ENCODE measurements at regions not wholly inside any gene's neighbourhood (a gene's known extent, or its start where the extent isn't known, plus 50 kb on each side); places are given as distances from the start of the nearest gene placed in this dataset.
"Not testable (repeated sequence)": the region's sequence is repeated elsewhere in the genome, so short reads cannot be mapped to it uniquely, and the experiment has no call there.

DNA sequence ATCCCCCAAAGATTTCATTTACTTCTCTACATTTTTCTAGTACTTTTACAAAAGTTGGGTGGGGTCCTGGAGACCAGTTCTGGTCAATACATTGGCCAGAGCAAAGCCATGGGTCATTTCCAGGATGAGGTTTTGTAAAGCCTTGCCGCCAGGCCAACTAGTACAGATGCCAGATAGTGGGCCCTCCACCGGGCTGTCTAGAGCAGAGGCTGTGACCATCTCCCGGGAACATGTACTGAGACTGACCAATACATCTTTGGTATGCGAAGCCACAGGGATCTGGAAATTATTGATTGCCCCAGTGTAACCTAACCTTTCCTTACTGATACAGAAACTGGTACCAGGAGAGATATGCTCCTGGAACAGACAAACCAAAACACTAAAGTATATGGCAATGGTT lies 599.2 kb downstream of the ADCYAP1 start:
- DNase-seq = no peak

DNA sequence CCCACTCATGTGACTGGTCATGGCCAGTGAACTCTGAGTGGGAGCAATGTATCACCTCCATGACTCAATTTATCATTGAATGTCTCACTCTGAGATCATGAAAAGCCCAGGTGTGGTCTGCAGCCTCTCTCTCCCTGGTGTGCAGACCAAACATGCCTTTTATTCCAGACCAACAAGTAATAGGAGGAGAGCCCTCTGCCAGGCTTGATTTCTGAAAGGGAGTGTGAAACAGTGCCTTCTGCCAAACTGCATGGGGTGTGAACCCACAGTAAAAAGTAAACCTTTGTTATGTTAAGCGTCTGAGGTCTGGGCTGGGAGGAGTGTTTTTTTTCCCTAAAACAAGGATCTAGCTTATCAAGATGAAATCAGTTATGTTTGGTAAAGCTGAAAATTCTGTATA lies 601.2 kb downstream of the ADCYAP1 start:
- DNase-seq = no peak

DNA sequence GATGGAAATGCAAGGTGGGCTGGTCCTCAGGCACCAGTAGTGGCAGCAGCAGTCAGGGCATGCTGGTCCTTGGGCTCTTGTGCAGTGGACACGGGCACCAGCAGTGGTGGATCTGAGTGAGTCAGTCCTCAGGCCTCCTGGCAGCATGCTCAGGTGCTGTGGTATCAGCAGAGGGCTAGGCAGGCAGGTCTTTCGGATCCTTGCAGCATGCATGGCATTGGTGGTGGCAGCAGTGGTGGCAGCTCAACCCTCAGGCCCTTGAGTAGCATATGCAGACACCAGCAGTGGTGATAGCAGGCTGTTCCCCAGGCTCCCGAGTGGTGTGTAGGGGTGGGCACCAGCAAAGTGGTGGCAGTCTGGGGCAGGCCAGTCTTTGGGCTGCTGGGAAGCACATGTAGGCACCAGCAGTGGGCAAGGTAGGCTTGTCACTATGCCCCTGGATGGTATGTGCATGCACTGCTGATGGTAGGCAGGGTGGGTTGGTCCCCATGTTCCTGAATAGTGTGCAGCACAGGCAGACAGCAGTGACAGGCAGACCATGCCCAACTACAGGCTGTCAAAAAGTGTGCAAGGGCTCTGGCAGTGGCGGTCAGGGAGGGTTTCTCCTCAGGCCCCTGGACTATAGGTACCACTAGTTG lies 606.0 kb downstream of the ADCYAP1 start:
- no peak for DNase-seq

DNA sequence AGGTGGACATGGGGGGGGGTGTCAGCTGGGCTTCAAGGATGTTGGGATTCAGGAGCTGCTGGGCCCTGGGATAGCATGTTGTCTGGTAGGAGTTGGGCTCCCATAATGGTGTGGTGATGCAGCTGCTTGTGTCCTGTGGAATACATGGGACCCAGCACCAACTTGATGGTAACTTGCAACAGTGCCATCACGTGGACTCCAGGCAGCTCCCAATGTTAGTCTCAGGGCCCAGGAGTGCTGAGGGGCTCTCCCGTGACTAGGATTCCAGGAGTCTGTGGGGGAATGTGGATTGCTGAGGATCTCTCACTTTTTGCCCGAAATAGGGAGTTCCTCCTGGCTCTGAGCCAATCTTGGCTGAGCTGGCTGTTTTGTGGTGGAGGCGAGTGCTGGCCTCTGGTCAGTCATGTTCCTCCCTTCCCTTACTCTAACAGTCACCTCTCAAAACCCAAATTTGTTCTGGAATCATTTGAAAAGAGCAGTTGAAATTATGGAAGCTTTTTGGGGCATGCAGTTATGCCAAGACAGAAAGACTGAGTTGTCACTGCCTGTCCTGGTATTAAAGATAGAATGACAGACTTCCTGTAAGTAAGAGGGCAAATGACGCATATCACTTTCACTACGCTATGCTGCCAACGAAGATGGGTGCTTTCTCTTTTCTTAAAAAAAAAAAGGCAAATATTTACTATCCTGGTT lies 607.1 kb downstream of the ADCYAP1 start:
- DNase-seq = no peak

DNA sequence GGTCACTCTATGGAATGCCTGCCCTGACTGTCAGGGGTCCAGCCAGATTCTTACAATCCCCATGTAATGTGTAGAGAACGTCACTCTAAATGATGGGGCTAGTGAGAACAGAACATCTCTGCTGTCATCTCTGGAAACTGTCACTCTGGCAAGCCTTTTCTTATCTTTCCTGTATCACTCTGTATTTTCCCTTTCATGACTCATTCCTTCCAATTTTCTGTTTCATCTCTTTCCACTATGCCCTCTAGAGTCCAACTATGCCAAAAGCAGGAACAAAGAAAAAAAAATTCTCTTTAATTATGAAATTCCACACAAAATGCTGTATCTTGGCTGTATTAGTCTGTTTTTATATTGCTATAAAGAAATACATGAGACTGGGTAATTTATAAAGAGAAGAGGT lies 608.8 kb downstream of the ADCYAP1 start:
- no peak for DNase-seq

DNA sequence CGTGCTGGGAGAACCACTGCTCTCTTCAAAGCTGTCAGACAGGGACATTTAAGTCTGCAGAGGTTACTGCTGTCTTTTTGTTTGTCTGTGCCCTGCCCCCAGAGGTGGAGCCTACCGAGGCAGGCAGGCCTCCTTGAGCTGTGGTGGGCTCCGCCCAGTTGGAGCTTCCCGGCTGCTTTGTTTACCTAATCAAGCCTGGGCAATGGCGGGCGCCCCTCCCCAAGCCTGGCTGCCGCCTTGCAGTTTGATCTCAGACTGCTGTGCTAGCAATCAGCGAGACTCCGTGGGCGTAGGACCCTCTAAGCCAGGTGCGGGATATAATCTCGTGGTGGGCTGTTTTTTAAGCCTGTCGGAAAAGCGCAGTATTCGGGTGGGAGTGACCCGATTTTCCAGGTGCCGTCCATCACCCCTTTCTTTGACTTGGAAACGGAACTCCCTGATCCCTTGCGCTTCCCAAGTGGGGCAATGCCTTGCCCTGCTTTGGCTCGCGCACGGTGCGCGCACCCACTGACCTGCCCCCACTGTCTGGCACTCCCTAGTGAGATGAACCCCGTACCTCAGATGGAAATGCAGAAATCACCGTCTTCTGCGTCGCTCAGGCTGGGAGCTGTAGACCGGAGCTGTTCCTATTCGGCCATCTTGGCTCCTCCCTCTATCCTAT lies 617.0 kb downstream of the ADCYAP1 start:
- not testable (repeated sequence) for DNase-seq

DNA sequence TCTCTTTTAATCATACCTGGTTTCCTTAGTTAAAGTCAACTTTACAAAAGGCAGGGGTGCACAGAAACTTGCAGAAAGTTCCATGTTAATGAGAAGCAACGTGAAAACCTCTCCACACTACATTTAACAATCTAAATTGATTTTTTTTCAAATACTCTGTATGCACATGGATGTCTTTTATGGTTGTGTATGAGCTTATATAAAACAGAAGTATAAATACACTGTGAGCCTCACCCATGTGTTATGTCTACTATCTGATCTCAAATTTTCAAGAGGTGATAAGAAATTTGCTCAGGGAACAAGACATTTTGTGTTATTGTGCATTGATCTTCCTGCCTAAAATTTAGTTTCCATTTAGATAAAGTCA lies 617.6 kb downstream of the ADCYAP1 start:
- DNase-seq = no peak

DNA sequence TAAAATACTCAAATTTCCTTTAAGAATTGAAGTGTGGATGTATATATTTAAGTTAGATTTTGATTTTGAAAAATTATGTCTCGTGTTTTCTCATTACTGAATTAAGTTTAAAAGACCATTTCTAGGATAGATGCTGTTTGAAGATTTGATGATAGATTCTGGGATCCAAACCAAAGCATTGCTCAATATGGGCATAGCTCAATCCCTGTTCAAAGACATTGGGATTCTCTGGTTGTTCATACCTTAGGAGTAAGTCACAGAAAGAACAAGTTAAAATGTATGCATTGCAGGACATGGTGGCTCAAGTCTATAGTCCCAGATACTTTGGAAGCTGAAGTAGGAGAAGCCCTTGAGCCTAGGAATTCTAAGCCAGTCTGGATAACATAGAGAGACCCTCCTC lies 622.3 kb downstream of the ADCYAP1 start:
- no peak for DNase-seq

DNA sequence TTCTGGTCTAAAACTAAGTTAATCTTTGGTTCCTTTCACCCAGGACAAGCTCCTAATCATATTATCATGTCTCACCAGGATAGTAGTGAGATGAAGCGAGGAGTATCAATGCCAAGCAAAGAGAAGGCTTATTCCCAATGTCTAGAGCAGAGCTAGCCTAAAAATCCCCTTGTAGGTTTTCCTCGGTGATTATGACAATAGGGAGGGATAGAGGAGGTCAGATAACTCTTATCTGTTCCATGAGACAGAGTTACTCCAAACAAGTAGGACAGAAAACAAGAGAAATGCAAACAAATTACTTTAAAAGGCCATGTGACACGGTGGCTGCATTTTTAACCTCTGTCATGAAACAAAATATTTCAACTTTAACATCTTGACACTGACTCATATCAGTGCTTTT lies 623.1 kb downstream of the ADCYAP1 start:
- DNase-seq = no peak

DNA sequence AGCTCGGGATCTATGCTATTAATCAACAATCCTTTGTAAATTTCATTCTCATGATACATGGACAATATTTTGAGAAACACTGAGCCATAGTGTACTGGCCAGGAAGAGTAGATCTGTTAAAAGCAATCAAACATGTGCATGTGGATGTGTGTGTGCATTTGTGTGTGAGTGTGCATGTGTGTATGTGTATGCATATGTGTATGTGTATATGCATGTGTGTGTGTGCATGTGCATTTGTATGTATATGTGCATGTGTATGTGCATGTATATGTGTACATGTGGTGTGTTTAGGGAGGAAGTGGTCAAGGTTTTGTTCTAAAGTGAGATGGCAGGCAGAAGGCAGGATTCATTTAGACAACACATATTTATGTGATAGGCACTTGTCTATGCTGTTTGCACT lies 623.8 kb downstream of the ADCYAP1 start:
- no peak for DNase-seq

DNA sequence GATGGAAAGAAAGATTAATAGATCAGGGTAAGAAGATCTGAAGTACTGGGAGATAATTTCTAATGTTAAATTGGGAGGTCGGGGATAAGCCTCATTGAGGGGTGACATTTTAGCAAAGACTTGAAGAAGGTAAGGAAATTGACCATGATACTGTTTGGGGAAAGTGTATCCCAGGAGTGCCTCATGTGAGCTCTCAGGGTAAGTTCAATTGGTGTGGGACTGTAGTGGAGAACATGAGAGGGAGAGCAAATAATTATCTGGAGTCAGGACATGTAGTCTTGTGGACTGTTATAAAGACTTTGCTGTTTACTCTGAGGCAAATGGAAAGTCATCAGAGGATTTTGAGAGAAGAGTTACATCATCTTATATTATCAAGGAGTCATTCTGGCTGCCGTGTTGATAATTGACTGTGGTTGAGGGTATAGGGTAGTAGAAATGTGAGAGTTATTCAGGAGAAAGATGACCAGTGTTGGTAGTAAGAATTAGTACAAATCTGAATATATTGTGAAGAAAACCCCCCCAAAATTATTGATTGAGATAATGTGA lies 624.4 kb downstream of the ADCYAP1 start:
- no peak for DNase-seq

DNA sequence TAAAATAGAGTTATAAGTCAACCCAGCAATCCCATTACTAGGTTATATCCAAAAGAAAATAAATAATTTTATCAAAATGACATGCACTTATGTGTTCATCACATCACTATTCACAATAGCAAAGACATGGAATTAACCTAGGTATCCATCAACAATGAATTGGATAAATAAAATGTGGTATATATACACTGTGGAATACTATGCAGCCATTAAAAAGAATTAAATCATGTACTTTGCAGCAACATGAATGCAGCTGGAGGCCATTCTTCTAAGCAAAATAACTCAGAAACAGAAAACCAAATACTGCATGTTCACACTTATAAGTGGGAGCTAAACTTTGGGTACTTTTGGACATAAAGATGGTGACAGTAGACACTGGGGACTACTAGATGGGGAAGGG lies 626.0 kb downstream of the ADCYAP1 start:
- no peak for DNase-seq

DNA sequence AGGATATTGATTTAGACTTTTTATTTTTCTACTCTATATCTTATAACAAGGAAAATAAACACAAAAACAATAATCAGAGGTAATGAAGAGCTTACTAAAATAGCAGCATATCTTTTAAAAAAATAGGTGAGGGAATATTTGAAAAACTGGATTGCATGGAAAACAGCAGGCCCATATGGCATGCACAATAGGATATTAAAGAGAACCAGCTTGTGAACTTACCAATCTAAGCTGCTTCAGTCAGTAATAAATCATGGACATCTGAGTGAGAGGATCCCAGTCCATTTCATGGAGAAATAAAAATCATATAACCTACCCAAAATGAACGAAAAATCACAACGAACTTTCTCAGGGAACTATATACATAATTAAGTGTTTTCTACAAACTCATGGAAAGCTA lies 634.6 kb downstream of the ADCYAP1 start:
- no peak for DNase-seq

DNA sequence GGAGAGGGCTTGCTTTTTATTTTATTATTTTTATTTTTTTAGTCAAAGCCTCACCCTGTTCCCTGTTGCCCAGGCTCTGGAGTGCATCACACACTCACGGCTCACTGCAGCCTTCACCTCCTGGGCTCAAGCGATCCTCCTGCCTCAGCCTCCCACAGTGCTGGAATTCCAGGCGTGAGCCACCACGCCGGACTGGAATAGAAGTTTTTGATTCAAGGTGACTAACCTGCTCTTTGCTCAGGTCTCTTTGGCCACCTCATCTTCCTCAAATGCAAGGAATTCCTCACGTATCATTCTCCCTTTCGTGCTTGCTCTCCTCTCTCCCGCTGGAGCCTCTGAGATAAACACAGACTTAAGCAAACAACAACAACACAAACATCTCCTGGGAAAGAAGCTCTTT lies 636.8 kb downstream of the ADCYAP1 start:
- DNase-seq = no peak

DNA sequence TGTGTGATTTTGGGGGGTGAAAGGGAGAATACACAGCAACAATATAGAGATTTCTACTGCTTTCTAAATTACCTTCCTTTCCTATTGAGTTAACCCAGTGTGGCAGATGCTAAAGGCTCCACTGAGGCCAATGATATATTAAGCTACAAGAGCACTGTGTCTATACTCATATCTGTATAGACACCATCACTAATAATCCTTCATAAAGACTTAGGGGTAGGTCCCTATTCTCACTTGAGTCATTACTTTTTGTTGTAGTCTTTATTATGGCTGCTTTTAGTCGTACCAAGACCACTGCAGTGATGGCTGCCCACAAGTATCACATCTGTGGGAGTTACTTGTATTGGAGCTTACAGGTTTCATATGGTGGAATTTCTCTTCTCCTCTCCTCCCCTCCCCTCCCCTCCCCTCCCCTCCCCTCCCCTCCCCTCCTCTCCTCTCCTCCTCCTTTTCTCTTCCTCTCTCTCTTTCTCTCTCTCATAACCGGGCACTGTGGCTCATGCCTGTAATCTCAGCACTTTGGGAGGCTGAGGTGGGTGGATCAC lies 637.6 kb downstream of the ADCYAP1 start:
- no peak for DNase-seq

DNA sequence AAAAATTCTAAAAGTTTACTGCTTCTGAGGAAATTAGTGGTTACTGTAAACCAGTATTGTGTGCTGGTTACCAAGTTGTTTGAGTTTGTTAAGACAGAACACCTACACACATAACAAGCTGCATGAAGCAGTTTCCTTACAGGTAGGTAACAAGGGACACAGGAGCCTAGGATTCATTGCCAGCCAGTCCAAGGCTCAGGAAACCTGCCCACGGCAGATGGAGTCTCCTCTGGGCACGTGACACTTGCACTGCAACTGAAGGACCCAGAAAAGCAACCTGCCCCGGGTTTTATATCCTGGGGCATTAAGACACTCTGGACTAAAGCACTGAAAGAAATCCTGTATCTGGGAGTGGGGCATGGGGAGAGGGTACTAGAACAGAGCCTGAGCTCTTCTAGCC lies 639.3 kb downstream of the ADCYAP1 start:
- no peak for DNase-seq

DNA sequence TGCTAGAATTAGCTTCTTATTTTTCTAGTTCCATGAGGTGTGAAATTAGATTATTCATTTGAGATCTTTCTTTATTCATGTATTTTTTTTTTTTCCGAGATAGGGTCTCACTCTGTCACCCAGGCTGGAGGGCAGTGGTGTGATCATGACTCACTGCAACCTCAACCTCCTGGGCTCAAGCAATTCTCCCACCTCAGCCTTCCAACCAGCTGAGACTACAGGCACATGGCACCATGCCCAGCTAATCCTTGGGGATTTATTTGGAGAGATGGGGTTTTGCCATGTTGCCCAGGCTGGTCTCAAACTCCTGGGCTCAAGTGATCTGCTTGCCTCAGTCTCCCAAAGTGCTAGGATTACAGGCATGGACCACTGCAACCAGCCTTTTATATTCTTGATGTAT lies 653.0 kb downstream of the ADCYAP1 start:
- DNase-seq = not testable (repeated sequence)

DNA sequence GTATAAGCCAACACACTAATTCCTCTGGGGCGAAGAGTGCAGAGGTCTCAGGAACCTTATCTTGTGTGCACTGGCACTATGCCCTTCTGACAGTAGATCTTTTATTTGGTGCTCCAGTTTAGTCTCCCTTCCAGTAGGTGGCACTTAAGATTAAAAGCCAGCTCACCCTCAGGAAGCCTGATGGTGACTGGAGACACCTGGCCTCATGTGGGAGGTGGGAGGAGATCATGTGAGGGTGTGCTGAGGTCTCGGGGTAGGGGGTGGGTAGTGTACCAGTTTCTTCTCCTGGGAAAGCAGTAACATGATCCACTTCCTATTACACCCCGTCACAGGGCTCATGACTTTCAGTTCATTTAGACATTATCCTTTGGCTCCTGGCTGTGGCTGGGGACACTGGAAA lies 654.9 kb downstream of the ADCYAP1 start:
- DNase-seq = no peak

DNA sequence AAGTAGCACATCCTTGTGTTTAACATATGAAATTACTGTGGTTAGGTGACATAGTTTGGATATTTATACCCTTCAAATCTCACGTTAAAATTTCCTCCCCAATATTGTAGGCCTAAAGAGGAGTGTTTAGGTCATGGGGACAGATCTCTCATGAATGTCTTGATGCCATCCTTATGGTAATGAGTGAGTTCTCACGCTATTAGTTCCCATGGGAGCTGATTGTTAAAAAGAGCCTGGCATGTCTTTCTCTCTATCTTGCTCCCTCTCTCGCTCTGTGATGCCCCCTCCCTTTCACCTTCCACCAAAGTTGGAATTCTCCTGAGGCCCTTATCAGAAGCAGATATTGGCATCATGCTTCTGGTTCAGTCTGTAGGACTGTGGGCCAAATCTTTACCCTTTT lies 660.1 kb downstream of the ADCYAP1 start:
- no peak for DNase-seq

DNA sequence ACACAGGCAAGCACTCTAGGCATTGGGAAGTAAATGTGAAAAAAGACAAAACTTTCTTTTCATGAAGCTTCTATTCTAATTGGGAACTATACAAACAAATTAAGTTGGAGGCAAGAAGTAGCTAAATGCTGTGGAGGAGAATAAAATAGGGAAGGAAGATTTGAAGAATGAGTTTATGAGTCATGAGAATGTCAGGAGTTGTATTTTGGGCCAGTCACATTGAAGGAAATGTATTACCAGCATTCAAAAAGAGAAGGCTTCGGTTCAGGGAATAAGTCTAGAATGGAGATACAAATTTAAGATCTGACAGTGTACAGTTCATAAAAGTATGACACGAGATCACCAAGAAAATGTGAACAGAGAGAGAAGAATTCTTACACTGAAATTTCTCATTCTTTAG lies 666.5 kb downstream of the ADCYAP1 start:
- DNase-seq = no peak

DNA sequence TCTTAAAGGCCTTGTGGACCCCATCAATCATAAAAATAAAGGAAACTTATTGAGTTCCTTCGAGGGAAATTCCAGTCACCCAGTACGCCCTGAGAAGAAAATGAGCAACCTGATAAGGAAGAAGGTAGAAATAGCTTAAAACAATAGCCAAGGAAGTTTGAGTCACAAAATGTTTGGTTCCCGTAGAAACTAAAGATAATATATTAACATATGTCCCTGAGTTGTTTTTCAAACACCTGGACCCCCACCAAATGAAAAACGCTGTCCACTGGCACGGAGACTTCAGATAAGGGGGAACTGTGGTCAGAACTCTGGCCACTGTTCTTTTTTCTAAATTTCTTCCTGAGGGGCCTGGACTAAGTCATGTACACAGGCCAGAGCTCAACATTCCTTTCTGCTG lies 669.1 kb downstream of the ADCYAP1 start:
- DNase-seq = no peak

DNA sequence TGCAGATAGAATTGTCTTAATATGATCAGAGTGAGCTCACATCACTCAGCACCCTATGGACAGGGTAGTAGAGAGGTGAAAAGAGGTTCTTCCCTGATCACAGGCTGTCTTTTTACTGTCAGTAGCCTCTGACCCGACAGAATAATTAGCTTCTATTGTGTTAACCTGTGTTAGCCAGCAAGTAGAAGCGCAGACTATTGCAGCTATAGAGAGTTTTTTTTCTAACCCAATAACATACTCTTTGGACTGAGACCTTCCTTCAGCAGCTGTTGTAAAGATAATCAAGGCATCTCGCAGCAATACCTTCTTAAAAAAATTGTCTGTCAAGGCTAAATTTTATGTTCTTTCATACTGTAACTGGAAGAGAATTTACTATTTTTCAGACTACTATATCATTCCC lies 670.4 kb downstream of the ADCYAP1 start:
- DNase-seq = no peak

DNA sequence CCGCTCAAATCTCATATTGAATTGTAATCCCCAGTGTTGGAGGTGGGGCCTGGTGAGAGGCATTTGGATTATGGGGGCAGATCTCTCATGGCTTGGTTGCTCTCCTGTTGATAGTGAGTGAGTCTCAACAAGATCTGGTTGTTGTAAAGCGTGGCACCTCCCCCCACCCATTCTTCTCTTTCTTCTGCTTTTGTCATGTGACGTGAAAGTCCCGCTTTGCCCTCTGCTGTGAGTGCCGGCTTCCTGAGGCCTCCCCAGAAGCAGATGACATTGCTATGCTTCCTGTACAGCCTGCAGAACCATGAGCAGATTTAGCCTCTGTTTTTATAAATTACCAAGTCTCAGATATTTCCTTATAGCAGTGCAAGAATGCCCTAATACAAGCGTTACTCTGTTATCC lies 673.8 kb downstream of the ADCYAP1 start:
- no peak for DNase-seq

DNA sequence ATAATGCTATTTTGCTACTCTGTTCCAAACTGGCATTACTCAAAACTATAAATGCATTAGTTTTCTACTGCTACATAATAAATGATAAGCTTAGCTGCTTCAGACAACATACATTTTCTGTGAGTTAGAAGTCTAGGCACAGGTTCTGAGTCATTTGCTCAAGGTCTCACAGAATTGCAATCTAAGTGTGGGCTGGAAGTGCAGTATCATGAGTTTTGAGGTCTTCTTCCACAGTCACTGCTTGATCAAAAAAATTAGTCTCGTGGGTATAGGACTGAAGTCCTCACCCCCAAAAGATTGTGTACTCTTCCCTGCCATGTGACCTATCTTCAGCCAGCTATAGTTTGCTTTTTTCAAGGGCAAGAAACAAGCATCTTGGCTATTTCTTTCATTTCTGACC lies 676.9 kb downstream of the ADCYAP1 start:
- no peak for DNase-seq

All from stimulated activated naive CD4-positive, alpha-beta T cell treated with Interleukin-2 at 50 U/mL for 16 hours (primary cell).